ENCODE measurements at regions not wholly inside any gene's neighbourhood (a gene's known extent, or its start where the extent isn't known, plus 50 kb on each side); places are given as distances from the start of the nearest gene placed in this dataset.

- 15% methylated on average over 9 of the region's 9 CpGs for WGBS (ENCODE audit: low lambda C conversion rate, missing lambda C conversion rate)
- DNase-seq (ENCODE audit: low spot score): peak; percentile 26
- peaks cover 16% of the 10 kb centered on the region for H3K4me1 ChIP-seq (ENCODE audit: insufficient read depth)
- H3K36me3 ChIP-seq (replicated peaks; ENCODE audit: insufficient read depth, low read depth): no peaks in the 10 kb centered on the region
- H3K79me2 ChIP-seq: no peaks in the 10 kb centered on the region
- H3K9me3 ChIP-seq (ENCODE audit: low read depth): no peaks in the 10 kb centered on the region
- H3K4me2 ChIP-seq: peak overlapping the region; percentile 72
- no peak for TF ChIP-seq EZH2 (IDR thresholded peaks at IDR 0.05; ENCODE audit: borderline replicate concordance)
- no peak for TF ChIP-seq EZH2phosphoT487 (IDR thresholded peaks at IDR 0.05; ENCODE audit: low read depth, severe bottlenecking, unreplicated experiment)
- TF ChIP-seq CTCF (IDR thresholded peaks at IDR 0.05; ENCODE audit: poor library complexity): no peak
- H3K27me3 ChIP-seq: no peaks in the 10 kb centered on the region
- H3K27ac ChIP-seq: peak overlapping the region; percentile 4
- no peaks in the 10 kb centered on the region for H4K20me1 ChIP-seq (ENCODE audit: insufficient read depth, poor library complexity, severe bottlenecking)
- H3K9me2 ChIP-seq (replicated peaks; ENCODE audit: insufficient read depth): no peaks in the 10 kb centered on the region
- H2AFZ ChIP-seq: peak overlapping the region; percentile 47
- H3K4me3 ChIP-seq: no peak overlapping the region
Measured at GRCh38 chr3:94524102-94524919, 461.4 kb downstream of the NSUN3 start.

- H3K9me3 ChIP-seq (ENCODE audit: low read depth): no peaks in the 10 kb centered on the region
- WGBS (ENCODE audit: low lambda C conversion rate, missing lambda C conversion rate): 30% methylated on average over 6 of the region's 6 CpGs
- peak overlapping the region; percentile 12 for H3K27ac ChIP-seq
- peak; percentile 69 for DNase-seq (ENCODE audit: low spot score)
- peaks cover 16% of the 10 kb centered on the region for H3K4me1 ChIP-seq (ENCODE audit: insufficient read depth)
- H3K36me3 ChIP-seq (replicated peaks; ENCODE audit: insufficient read depth, low read depth): no peaks in the 10 kb centered on the region
- peak overlapping the region; percentile 47 for H2AFZ ChIP-seq
- H3K27me3 ChIP-seq: no peaks in the 10 kb centered on the region
- no peak overlapping the region for H3K4me3 ChIP-seq
- H3K4me2 ChIP-seq: peak overlapping the region; percentile 72
- no peaks in the 10 kb centered on the region for H3K79me2 ChIP-seq
- no peaks in the 10 kb centered on the region for H3K9me2 ChIP-seq (replicated peaks; ENCODE audit: insufficient read depth)
- H4K20me1 ChIP-seq (ENCODE audit: insufficient read depth, poor library complexity, severe bottlenecking): no peaks in the 10 kb centered on the region
- TF ChIP-seq EZH2phosphoT487 (IDR thresholded peaks at IDR 0.05; ENCODE audit: low read depth, severe bottlenecking, unreplicated experiment) (no peak), CTCF (IDR thresholded peaks at IDR 0.05; ENCODE audit: poor library complexity) (peak; percentile 65)
Measured at GRCh38 chr3:94525043-94525442, 462.2 kb downstream of the NSUN3 start.

GRCh38 chr3:94529816-94530215, 467.0 kb downstream of the NSUN3 start:
- Histone ChIP-seq H3K79me2 (no peaks in the 10 kb centered on the region), H3K27ac (no peak overlapping the region), H3K9me3 (ENCODE audit: low read depth) (no peaks in the 10 kb centered on the region), H4K20me1 (ENCODE audit: insufficient read depth, poor library complexity, severe bottlenecking) (no peaks in the 10 kb centered on the region), H3K4me2 (no peak overlapping the region), H2AFZ (no peak overlapping the region), H3K27me3 (no peaks in the 10 kb centered on the region), H3K4me1 (ENCODE audit: insufficient read depth) (peaks cover under 1% of the 10 kb centered on the region), H3K36me3 (replicated peaks; ENCODE audit: insufficient read depth, low read depth) (no peaks in the 10 kb centered on the region), H3K9me2 (replicated peaks; ENCODE audit: insufficient read depth) (no peaks in the 10 kb centered on the region), H3K4me3 (no peak overlapping the region)
- TF ChIP-seq EZH2 (IDR thresholded peaks at IDR 0.05; ENCODE audit: borderline replicate concordance) (no peak), CTCF (IDR thresholded peaks at IDR 0.05; ENCODE audit: poor library complexity) (no peak), EZH2phosphoT487 (IDR thresholded peaks at IDR 0.05; ENCODE audit: low read depth, severe bottlenecking, unreplicated experiment) (no peak)
- 85% methylated on average over 1 of the region's 1 CpG for WGBS (ENCODE audit: low lambda C conversion rate, missing lambda C conversion rate)
- DNase-seq (ENCODE audit: low spot score): no peak
